ENCODE measurements at regions not wholly inside any gene's neighbourhood (a gene's known extent, or its start where the extent isn't known, plus 50 kb on each side); places are given as distances from the start of the nearest gene placed in this dataset.
A peak's percentile ranks its signal among the peaks of the same experiment; 100 is the strongest.

DNA sequence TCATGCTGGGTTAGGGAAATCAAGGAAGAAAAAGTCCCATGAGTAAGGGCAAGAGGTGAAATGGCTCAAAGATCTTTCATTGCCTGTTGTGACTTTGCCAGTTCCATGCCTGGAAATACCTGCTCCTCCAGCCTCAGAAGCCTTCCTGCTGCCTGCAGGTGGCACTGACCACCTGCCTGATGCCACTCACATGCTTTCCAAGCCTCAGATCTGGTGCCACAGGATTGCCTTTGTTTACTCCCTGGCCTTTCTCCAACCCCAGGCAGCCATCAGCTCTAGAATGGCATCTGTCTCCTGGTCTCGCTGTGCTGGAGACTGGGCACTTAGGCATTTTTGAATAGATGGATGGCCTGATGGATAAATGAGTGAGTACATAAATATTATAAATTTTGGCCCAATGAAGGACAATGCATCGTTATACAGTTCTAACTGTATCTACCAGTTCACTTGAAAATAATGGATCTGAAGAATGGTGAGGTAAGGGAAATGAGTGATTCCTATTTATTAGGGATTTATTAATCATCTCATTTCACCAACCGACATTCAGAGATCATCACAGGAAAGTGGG is 657.2 kb downstream of the INHBA start:
- no peaks in the 10 kb centered on the region for H3K4me1 ChIP-seq (ENCODE audit: insufficient read depth, low read length)
- Mint-ChIP-seq H3K27ac (no peak overlapping the region), H3K4me3 (no peak overlapping the region), H3K36me3 (ENCODE audit: insufficient read depth in 1 of 3, low read depth in 3 of 3) (no peaks in the 10 kb centered on the region), H3K27me3 (ENCODE audit: low read depth) (peaks cover 4% of the 10 kb centered on the region), H3K9me3 (peaks cover 3 to 4% of the 10 kb centered on the region in 2 experiments; a peak in 3 of 5 replicates), H3K4me1 (no peaks in the 10 kb centered on the region; a peak in 1 of 4 replicates)
- no peaks in the 10 kb centered on the region for H3K79me1 ChIP-seq (ENCODE audit: insufficient read depth, low read depth, low read length, poor library complexity, severe bottlenecking)
- H3K4ac ChIP-seq (ENCODE audit: low read depth, low read length) = no peak overlapping the region
- H3K9ac ChIP-seq (ENCODE audit: extremely low read depth, insufficient read length, low read length) = no peak overlapping the region
- H3K27ac ChIP-seq (ENCODE audit: insufficient read length, low read depth, low read length) = no peak overlapping the region
- DNase-seq = peak; percentile 46
- no peak overlapping the region for H2BK12ac ChIP-seq (ENCODE audit: insufficient read length, low read depth, low read length)
- H3T11ph ChIP-seq (ENCODE audit: low read length) = no peak overlapping the region
- H3K27me3 ChIP-seq (ENCODE audit: insufficient read depth, low read length) = no peaks in the 10 kb centered on the region
- H4K20me1 ChIP-seq (ENCODE audit: control insufficient read depth, insufficient read depth, insufficient read length) = no peaks in the 10 kb centered on the region
- H3K56ac ChIP-seq (ENCODE audit: insufficient read length, low read depth, low read length) = no peak overlapping the region
- no peak overlapping the region for H2AK5ac ChIP-seq (ENCODE audit: insufficient read length, low read length)
- no peak overlapping the region for H2BK5ac ChIP-seq (ENCODE audit: insufficient read length, low read length)
- TF ChIP-seq, protein P1, sequence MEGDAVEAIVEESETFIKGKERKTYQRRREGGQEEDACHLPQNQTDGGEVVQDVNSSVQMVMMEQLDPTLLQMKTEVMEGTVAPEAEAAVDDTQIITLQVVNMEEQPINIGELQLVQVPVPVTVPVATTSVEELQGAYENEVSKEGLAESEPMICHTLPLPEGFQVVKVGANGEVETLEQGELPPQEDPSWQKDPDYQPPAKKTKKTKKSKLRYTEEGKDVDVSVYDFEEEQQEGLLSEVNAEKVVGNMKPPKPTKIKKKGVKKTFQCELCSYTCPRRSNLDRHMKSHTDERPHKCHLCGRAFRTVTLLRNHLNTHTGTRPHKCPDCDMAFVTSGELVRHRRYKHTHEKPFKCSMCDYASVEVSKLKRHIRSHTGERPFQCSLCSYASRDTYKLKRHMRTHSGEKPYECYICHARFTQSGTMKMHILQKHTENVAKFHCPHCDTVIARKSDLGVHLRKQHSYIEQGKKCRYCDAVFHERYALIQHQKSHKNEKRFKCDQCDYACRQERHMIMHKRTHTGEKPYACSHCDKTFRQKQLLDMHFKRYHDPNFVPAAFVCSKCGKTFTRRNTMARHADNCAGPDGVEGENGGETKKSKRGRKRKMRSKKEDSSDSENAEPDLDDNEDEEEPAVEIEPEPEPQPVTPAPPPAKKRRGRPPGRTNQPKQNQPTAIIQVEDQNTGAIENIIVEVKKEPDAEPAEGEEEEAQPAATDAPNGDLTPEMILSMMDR (conservative IDR thresholded peaks at IDR 0.05) = peak; percentile 58
- H3K23me2 ChIP-seq (ENCODE audit: insufficient read length, low read depth, low read length, poor library complexity, severe bottlenecking) = no peaks in the 10 kb centered on the region
- no peak overlapping the region for H2BK20ac ChIP-seq (ENCODE audit: low read depth, low read length, poor library complexity, severe bottlenecking)
- H3K18ac ChIP-seq (ENCODE audit: insufficient read length, low read depth, low read length) = no peak overlapping the region
- no peak overlapping the region for H3K23ac ChIP-seq (ENCODE audit: insufficient read length, low read depth, low read length)
- H4K91ac ChIP-seq (ENCODE audit: insufficient read length, low read depth, low read length) = no peak overlapping the region
- H3K14ac ChIP-seq (ENCODE audit: insufficient read depth, low read length) = no peak overlapping the region
- no peak overlapping the region for H3K4me2 ChIP-seq (ENCODE audit: insufficient read depth, insufficient read length, low read length)
- no CpG with 5 or more reads among the region's 3 CpGs for WGBS (ENCODE audit: extremely low coverage, insufficient read length, low lambda C conversion rate)
- no peak overlapping the region for H2BK120ac ChIP-seq (ENCODE audit: low read depth, low read length, poor library complexity, severe bottlenecking)
- no peaks in the 10 kb centered on the region for H3K9me3 ChIP-seq (ENCODE audit: control insufficient read depth, low read depth, low read length)
- no peak overlapping the region for H4K8ac ChIP-seq (replicated peaks; ENCODE audit: insufficient read length, low read depth, low read length)
- H2AFZ ChIP-seq (ENCODE audit: low read length) = no peak overlapping the region
- H3K79me2 ChIP-seq (ENCODE audit: insufficient read depth, low read length) = no peaks in the 10 kb centered on the region
- H4K5ac ChIP-seq (ENCODE audit: insufficient read length, low read depth, low read length) = no peak overlapping the region
- H2BK15ac ChIP-seq (ENCODE audit: low read depth, low read length) = no peak overlapping the region

Data from H9 (cell line).